ENCODE measurements at regions not wholly inside any gene's neighbourhood (a gene's known extent, or its start where the extent isn't known, plus 50 kb on each side); places are given as distances from the start of the nearest gene placed in this dataset.

DNA sequence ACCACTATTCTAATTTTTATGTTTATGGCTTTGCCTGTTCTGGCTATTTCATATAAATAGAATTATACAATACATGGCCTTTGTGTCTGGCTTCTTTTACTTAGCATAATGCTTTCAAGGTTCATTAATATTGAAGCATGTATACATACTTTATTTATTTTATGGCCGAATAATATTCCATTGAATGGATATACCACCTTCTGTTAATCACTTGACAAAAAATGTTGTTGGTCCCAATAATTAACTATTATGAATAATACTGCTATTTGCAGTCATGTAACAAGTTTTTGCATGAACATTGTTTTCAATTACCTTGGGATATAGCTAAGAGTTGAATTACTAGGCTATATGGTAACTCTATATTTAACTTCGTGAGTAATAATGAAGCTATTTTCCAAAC, 767.5 kb downstream of the INHBA start:
- H3K4me1 ChIP-seq (ENCODE audit: insufficient read depth, low read length): no peaks in the 10 kb centered on the region
- CTCF ChIA-PET: no interaction called here
- ATAC-seq (ENCODE audit: poor library complexity) (no peak), DNase-seq (no peak)
- TF ChIP-seq, protein P1, sequence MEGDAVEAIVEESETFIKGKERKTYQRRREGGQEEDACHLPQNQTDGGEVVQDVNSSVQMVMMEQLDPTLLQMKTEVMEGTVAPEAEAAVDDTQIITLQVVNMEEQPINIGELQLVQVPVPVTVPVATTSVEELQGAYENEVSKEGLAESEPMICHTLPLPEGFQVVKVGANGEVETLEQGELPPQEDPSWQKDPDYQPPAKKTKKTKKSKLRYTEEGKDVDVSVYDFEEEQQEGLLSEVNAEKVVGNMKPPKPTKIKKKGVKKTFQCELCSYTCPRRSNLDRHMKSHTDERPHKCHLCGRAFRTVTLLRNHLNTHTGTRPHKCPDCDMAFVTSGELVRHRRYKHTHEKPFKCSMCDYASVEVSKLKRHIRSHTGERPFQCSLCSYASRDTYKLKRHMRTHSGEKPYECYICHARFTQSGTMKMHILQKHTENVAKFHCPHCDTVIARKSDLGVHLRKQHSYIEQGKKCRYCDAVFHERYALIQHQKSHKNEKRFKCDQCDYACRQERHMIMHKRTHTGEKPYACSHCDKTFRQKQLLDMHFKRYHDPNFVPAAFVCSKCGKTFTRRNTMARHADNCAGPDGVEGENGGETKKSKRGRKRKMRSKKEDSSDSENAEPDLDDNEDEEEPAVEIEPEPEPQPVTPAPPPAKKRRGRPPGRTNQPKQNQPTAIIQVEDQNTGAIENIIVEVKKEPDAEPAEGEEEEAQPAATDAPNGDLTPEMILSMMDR (IDR thresholded peaks at IDR 0.05): no peak
- Mint-ChIP-seq H3K4me1 (ENCODE audit: low read depth) (no peaks in the 10 kb centered on the region), H3K9me3 (peaks cover 9% of the 10 kb centered on the region), H3K27me3 (no peaks in the 10 kb centered on the region), H3K4me3 (no peak overlapping the region), H3K36me3 (ENCODE audit: low read depth) (no peaks in the 10 kb centered on the region), H3K27ac (no peak overlapping the region)
- intact Hi-C loops (cut with DNase I, micrococcal nuclease): no loop called here
- no peak overlapping the region for H3K27ac ChIP-seq (ENCODE audit: low read depth in 1 of 2, low read length in 2 of 2)
- no peaks in the 10 kb centered on the region for H3K36me3 ChIP-seq (ENCODE audit: insufficient read depth, low read length)
- H3K4me3 ChIP-seq (ENCODE audit: low read length): no peak overlapping the region
- peaks cover 0 to 6% of the 10 kb centered on the region in 2 experiments for H3K9me3 ChIP-seq (ENCODE audit: control insufficient read depth in 1 of 2, insufficient read depth in 1 of 2, low read length in 2 of 2)
- H3K27me3 ChIP-seq (ENCODE audit: control insufficient read depth in 1 of 2, insufficient read depth in 2 of 2, low read length in 2 of 2): no peaks in the 10 kb centered on the region
- POLR2A ChIA-PET: no interaction called here

DNA sequence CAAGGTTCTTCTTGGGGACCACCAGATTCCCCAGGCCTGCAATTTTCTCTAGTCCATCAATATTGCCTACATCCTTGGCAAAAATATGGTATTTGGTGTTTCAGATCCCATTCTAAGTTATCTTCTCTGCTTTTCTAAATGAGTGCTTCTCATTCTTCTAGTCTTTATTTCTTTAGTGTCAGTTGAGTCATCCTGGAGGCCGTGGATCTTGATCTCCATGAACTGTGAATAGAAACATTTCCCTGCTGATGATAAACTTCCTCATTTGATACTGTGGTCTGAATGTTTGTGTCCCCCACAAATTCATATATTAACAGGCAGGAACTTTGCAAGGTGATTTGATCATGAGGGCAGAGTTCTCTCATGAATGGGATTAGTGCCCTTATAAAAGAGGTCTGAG, 779.3 kb downstream of the INHBA start:
- ATAC-seq (ENCODE audit: poor library complexity) (no peak), DNase-seq (no peak)
- TF ChIP-seq, protein P1 (IDR thresholded peaks at IDR 0.05): no peak
- ChIA-PET CTCF (no interaction called here), POLR2A (no interaction called here)
- no peaks in the 10 kb centered on the region for H3K27me3 ChIP-seq (ENCODE audit: control insufficient read depth in 1 of 2, insufficient read depth in 2 of 2, low read length in 2 of 2)
- H3K27ac ChIP-seq (ENCODE audit: low read depth in 1 of 2, low read length in 2 of 2): no peak overlapping the region
- Mint-ChIP-seq H3K27me3 (no peaks in the 10 kb centered on the region), H3K4me1 (ENCODE audit: low read depth) (no peaks in the 10 kb centered on the region), H3K9me3 (peaks cover 6% of the 10 kb centered on the region), H3K36me3 (ENCODE audit: low read depth) (no peaks in the 10 kb centered on the region), H3K27ac (no peak overlapping the region), H3K4me3 (no peak overlapping the region)
- H3K36me3 ChIP-seq (ENCODE audit: insufficient read depth, low read length): no peaks in the 10 kb centered on the region
- H3K4me3 ChIP-seq (ENCODE audit: low read length): no peak overlapping the region
- intact Hi-C loops (cut with DNase I, micrococcal nuclease): no loop called here
- no peaks in the 10 kb centered on the region for H3K4me1 ChIP-seq (ENCODE audit: insufficient read depth, low read length)
- H3K9me3 ChIP-seq (ENCODE audit: control insufficient read depth in 1 of 2, insufficient read depth in 1 of 2, low read length in 2 of 2): peaks cover 0 to 3% of the 10 kb centered on the region in 2 experiments

- no peak overlapping the region for H3K4me3 Mint-ChIP-seq
- H3K4me1 ChIP-seq (ENCODE audit: insufficient read depth, low read length): no peaks in the 10 kb centered on the region
- ATAC-seq (ENCODE audit: poor library complexity): no peak
- peaks cover 12% of the 10 kb centered on the region for H3K9me3 Mint-ChIP-seq
- DNase-seq: no peak
- no peak overlapping the region for H3K27ac ChIP-seq (ENCODE audit: low read depth in 1 of 2, low read length in 2 of 2)
- H3K36me3 Mint-ChIP-seq (ENCODE audit: low read depth): no peaks in the 10 kb centered on the region
- POLR2A ChIA-PET: no interaction called here
- no peak overlapping the region for H3K4me3 ChIP-seq (ENCODE audit: low read length)
- no peaks in the 10 kb centered on the region for H3K27me3 ChIP-seq (ENCODE audit: control insufficient read depth in 1 of 2, insufficient read depth in 2 of 2, low read length in 2 of 2)
- no peaks in the 10 kb centered on the region for H3K36me3 ChIP-seq (ENCODE audit: insufficient read depth, low read length)
- no peak overlapping the region for H3K27ac Mint-ChIP-seq
- intact Hi-C loops (cut with DNase I, micrococcal nuclease): no loop called here
- CTCF ChIA-PET: no interaction called here
- TF ChIP-seq, protein P1 (IDR thresholded peaks at IDR 0.05): no peak
- H3K4me1 Mint-ChIP-seq (ENCODE audit: low read depth): no peaks in the 10 kb centered on the region
- no peaks in the 10 kb centered on the region for H3K9me3 ChIP-seq (ENCODE audit: control insufficient read depth in 1 of 2, insufficient read depth in 1 of 2, low read length in 2 of 2)
- no peaks in the 10 kb centered on the region for H3K27me3 Mint-ChIP-seq
Measured at GRCh38 chr7:40922316-40922670, 780.6 kb downstream of the INHBA start.
